ENCODE measurements at regions not wholly inside any gene's neighbourhood (a gene's known extent, or its start where the extent isn't known, plus 50 kb on each side); places are given as distances from the start of the nearest gene placed in this dataset.
"Not testable (repeated sequence)": the region's sequence is repeated elsewhere in the genome, so short reads cannot be mapped to it uniquely, and the experiment has no call there.

GRCh38 chr2:155879900-155880299 lies 452.6 kb downstream of the NR4A2 start:
- not testable (repeated sequence) for DNase-seq

- no peak for DNase-seq
Observed at GRCh38 chr2:155872396-155872795, 460.1 kb downstream of the NR4A2 start.

- DNase-seq = no peak
Observed at GRCh38 chr2:155871940-155872339, 460.6 kb downstream of the NR4A2 start.

GRCh38 chr2:155867564-155867963 lies 465.0 kb downstream of the NR4A2 start:
- no peak for DNase-seq

GRCh38 chr2:155866477-155866876 lies 466.0 kb downstream of the NR4A2 start:
- no peak for DNase-seq

- no peak for DNase-seq
Observed at GRCh38 chr2:155852156-155852555, 480.4 kb downstream of the NR4A2 start.

- DNase-seq = no peak
Observed at GRCh38 chr2:155846259-155846658, 486.3 kb downstream of the NR4A2 start.

- DNase-seq = no peak
Observed at GRCh38 chr2:155844461-155844860, 488.1 kb downstream of the NR4A2 start.

GRCh38 chr2:155842103-155842502 lies 490.4 kb downstream of the NR4A2 start:
- no peak for DNase-seq

GRCh38 chr2:155841442-155841841 lies 491.1 kb downstream of the NR4A2 start:
- DNase-seq = no peak

- no peak for DNase-seq
Observed at GRCh38 chr2:155840661-155841060, 491.9 kb downstream of the NR4A2 start.

- DNase-seq = no peak
Observed at GRCh38 chr2:155839991-155840390, 492.5 kb downstream of the NR4A2 start.

GRCh38 chr2:155839436-155839835 lies 493.1 kb downstream of the NR4A2 start:
- no peak for DNase-seq

- DNase-seq = no peak
Observed at GRCh38 chr2:155836439-155836838, 496.1 kb downstream of the NR4A2 start.

- DNase-seq = no peak
Observed at GRCh38 chr2:155830817-155831579, 501.5 kb downstream of the NR4A2 start.

- DNase-seq = no peak
Observed at GRCh38 chr2:155830351-155830750, 502.2 kb downstream of the NR4A2 start.

- no peak for DNase-seq
Observed at GRCh38 chr2:155825876-155826275, 506.6 kb downstream of the NR4A2 start.

- DNase-seq = peak; percentile 38 to 42
Observed at GRCh38 chr2:155815851-155816250, 516.7 kb downstream of the NR4A2 start.

GRCh38 chr2:155815275-155815674 lies 517.2 kb downstream of the NR4A2 start:
- DNase-seq = no peak

GRCh38 chr2:155810411-155810810 lies 522.1 kb downstream of the NR4A2 start:
- DNase-seq = no peak

- DNase-seq = no peak
Observed at GRCh38 chr2:155802888-155803287, 529.6 kb downstream of the NR4A2 start.

- DNase-seq = no peak
Observed at GRCh38 chr2:155792666-155793065, 539.9 kb downstream of the NR4A2 start.

GRCh38 chr2:155770516-155770915 lies 562.0 kb downstream of the NR4A2 start:
- DNase-seq = no peak

GRCh38 chr2:155766342-155767115 lies 566.0 kb downstream of the NR4A2 start:
- DNase-seq = no peak

Data from AML-193 (cell line).